Stimulated activated CD8-positive, alpha-beta memory T cell treated with anti-CD3 and anti-CD28 coated beads, Interleukin-15, amount 100 ng/mL, for 4 hours (primary cell): ENCODE measurements at regions not wholly inside any gene's neighbourhood (a gene's known extent, or its start where the extent isn't known, plus 50 kb on each side); places are given as distances from the start of the nearest gene placed in this dataset.
"Not testable (repeated sequence)": the region's sequence is repeated elsewhere in the genome, so short reads cannot be mapped to it uniquely, and the experiment has no call there.

Experiments
- DNase-seq, 2 donors: peaks; one replicate each; pipeline ENCODE4 v3.0.0-alpha.2; 2020; ENCODE audit warnings: low read depth in 2 of 2

DNA sequence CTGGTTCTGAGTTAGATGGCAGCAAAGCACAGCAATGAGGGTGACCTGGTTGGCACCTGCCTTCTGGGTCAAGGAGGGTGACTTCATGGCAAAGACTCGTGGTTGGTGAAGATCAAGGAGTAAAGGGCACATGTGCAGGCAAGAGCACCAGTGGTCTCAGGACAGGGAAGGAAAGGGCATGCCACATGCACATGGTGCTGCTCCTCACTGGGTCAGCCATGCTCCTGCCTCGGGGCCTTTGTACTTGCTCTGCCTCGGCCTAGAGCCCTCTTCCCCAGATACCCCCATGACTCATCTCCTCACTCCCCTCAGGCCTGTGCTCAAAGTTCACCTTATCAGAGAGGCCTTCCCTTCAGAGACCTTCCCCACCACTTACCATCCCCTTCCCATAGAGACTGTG is 106.7 kb upstream of the KDM7A start:
- no peak for DNase-seq

DNA sequence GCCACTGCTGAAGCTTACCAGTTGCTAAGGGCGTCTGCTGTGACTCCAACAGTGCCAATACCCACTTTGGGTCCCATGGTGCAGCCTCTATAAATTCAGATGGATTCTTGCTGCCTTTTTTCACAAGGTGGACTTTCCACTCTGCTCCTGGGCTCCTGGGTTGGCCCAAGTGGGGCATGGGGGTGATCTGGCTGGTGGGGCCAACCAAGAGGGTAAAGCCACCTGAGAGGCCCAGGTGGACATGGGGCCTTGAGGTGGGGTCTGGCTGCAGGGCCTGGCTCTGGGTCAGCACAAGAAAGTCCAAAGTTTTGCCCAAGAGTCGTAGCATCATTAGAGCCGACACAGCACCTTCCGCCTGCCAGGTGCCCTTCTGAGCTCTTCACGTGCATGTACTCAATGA is 105.2 kb upstream of the KDM7A start:
- DNase-seq: no peak

GRCh38 chr7:140281255-140281654 is 104.5 kb upstream of the KDM7A start:
- DNase-seq: no peak

DNA sequence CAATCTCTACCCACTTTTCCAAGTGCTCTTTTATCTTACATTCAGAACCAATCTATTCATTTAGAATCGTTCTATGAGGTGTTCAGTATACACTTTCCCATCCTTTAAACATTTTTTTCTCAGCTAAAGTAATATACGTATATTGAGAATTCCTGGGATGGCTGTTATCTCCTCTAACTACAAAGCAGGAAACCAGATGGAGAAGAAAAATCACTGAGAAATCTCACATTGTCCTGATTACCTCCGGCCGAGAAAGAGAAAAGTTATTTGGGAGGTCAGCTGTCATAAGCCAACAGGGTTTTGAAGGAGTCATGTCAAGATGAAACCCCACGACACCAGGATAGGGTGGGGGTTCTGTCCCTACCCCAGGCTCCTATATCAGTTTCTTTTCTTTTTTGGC is 99.2 kb upstream of the KDM7A start:
- DNase-seq: no peak

DNA sequence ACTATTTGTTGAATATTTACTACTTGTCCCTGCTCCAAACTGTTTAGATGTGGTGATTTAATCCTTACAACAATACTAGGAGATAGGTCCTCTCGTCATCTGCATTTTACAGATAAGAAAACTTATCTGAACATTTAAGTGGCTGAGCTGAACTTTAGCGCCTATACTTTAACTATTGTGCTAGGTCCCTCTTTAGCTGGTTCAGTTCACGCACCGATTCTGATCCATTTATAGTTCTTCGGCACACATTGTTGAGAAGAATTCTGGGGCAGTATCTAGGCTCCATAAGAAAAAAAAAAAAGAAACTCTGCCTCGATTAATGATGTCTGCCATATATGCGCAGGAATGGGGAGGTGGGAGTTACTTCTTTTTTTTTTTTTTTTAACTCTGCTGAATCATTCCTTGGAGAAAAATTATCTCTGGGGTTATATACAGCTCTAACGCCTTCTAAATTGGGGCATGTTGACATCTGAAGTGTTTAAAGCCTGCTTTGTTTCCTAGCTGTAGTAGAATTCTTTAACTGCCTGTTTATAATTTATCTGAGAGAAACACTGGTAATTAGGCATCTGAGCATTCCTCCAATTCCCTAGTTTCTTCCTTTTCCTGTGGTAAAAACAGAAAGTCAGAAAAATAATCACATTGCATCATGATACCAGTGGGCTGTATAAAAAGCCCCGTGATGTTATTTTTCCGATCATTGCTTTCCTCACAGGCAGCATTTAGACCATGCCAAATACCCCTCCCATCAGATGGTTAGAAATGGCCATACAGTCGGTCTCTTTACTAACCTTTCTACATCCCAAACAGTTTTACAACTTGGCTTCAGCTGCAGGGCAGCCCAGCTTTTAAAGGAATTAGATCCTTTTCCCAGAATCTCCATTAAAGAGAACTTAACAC is 98.5 kb upstream of the KDM7A start:
- DNase-seq: no peak

DNA sequence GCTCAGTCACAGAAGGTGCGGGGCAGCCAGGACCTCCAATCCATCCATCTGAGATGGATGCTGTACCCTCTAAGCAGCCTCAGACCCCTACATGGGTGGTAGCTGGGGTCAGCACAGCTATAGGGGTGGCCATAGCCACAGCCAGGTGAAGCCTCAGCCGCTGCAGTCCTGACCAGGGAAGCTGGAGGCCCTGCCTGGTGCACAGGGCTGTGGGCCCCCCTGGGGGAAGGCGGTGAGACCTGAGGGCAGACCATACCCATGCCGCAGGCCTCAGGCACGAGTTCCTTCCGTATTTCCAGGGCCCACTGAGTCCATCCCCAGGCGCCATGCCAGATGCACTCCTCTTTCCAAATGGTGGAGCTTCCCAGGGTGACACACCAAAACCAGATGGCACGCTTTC is 96.6 kb upstream of the KDM7A start:
- DNase-seq: no peak

DNA sequence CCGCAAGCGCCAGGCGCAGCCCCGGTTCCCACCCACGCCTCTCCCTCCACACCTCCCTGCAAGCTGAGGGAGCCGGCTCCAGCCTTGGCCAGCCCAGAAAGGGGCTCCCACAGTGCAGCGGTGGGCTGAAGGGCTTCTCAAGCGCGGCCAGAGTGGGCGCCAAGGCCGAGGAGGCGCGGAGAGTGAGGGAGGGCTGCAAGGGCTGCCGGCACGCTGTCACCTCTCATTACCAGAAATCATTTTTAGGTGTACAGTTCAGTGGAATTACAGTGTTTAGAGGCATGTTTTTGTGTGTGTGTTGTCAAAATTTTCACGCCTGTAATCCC is 94.8 kb upstream of the KDM7A start:
- DNase-seq: not testable (repeated sequence)

DNA sequence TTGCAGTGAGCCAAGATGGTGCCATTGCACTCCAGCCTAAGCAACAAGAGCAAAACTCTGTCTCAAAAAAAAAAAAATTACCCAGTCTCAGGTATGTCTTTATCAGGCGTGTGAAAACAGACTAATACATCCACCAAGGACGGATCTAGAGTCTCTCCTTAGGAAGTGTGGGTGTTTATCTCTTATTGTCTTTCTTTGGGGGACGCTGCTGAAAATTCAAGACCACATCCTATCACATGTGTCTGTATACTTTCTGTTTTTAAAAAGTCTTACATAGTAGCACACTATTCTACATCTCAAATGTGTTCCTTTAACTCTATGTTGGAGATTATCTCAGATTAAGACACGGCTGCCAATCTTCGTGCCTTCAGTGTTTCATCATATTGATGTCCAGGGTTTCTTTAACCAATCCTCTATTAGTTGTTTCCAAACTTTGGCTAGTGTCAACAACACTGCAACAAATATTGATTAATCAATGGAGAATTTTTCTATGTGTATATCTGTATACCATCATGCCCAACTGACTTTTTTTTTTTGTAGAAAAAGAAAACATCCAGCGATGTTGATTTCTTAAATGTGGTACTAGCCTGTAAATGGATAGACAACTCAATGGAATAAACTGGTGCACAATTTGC is 92.3 kb upstream of the KDM7A start:
- DNase-seq: no peak

- DNase-seq: no peak
Measured at GRCh38 chr7:140267381-140268226, 90.8 kb upstream of the KDM7A start.

- no peak for DNase-seq
Measured at GRCh38 chr7:140263277-140263676, 86.5 kb upstream of the KDM7A start.

DNA sequence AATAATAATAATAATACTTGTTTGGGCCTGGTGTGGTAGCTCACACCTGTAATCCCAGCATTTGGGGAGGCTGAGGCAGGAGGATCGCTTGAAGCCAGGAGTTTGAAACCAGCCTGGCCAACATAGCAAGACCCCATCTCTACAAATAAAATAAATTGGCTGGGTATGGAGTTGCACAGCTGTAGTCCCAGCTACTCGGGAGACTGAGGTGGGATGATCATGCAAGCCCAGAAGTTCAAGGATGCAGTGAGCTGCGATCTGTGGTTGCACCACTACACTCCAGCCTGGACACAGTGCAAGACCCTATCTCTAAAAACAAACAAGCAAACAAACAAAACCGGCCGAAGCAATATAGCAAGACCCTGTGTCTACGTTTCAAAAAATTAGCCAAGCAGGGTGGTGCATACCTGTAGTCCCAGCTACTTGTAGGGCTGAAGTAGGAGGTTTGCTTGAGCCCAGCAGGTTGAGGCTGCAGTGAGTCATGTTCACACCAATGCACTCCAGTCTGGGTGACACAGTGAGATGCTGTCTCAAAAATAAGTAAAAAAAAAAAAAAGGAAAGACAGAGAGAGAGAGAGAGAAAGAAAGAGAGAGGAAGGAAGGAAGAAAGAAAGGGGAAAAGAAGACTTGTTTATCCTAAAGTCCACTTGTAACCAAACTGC is 85.6 kb upstream of the KDM7A start:
- DNase-seq: no peak

GRCh38 chr7:140261522-140261921 is 84.7 kb upstream of the KDM7A start:
- DNase-seq: no peak

DNA sequence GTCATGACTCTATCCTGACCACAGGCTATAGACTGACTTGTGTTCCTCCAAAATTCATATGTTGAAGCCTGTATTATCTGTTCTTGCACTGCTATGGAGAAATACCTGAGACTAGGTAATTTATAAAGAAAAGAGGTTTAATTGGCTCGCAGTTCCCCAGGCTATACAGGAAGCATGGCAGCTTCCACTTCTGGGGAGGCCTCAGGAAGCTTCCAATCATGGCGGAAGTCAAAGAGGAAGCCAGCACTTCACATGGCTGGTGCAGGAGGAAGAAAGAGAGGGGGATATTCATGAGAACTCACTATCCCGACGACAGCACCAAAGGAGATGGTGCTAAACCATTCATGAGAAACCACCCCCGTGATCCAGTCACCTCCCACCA is 84.3 kb upstream of the KDM7A start:
- no peak for DNase-seq

- no peak for DNase-seq
Measured at GRCh38 chr7:140260352-140261104, 83.7 kb upstream of the KDM7A start.

- DNase-seq: not testable (repeated sequence)
Measured at GRCh38 chr7:140257278-140257677, 80.5 kb upstream of the KDM7A start.

- DNase-seq: not testable (repeated sequence)
Measured at GRCh38 chr7:140254976-140255375, 78.2 kb upstream of the KDM7A start.

DNA sequence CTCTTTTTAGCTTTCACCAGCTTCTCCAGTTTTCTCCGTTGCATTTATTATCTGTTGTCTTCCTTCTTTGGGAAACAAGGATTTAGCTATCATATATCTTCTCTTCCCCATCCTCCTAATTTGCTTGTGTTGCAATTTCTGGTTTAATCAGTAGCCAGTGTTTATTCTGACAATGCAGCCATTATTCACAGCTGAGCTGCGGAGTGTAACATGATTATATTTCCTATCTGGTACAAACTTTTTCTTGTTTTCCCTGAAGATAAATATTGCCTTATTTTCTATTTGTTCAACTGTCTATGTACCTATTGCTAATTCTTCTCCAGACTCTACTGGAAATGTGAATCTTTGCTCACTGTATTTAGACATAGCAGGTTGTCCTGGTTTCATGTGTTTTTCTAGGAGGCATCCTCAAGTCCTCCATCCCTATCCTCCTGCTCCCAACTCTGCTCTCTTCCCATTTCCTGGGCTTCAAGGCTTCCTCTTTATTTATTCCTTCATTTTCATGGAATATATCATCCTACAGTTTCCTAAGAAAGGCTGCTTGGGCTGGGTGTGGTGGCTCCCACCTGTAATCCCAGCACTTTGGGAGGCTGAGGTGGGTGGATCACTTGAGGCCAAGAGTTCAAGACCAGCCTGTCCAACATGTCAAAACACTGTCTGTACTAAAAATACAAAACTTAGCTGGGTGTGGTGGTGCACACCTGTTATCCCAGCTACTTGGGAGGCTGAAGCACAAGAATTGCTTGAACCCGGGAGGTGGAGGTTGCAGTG is 72.4 kb upstream of the KDM7A start:
- DNase-seq: no peak

GRCh38 chr7:140247559-140247958 is 70.8 kb upstream of the KDM7A start:
- no peak for DNase-seq

DNA sequence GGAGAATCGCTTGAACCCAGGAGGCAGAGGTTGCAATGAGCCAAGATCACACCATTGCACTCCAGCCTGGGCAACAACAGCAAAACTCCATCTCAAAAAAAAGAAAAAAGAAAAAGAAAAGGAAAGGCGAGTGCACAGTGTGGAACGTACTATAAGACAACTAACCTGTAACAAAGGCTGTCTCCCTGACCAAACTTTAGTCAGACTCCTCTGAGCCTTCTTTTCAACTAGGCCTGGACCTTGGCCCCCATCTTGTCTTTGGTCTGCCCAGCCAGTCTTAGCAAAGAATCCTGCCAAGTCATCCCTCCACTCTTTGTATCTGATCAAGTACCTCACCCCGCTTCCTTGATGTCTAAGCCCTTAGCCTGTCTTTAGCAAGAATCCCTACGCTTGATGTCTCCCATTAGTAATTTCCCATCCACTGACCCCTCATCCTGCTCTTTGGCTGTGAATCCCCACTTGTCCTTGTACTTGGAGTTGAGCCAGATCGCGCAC is 68.9 kb upstream of the KDM7A start:
- DNase-seq: no peak
